ENCODE measurements at regions not wholly inside any gene's neighbourhood (a gene's known extent, or its start where the extent isn't known, plus 50 kb on each side); places are given as distances from the start of the nearest gene placed in this dataset.

- ChIA-PET POLR2A (ENCODE audit: partially characterized antibody) (no interaction called here), CTCF (ENCODE audit: partially characterized antibody) (interaction anchor here (0.6 to 1.2 kb wide), 8 partner anchors 10 to 201 kb away, joined by 3 to 4 read pairs (median 3); no protein-coding TSS in a partner anchor)
- H2AK5ac ChIP-seq (ENCODE audit: low read depth, low read length) = no peak overlapping the region
- no peak overlapping the region for H2BK15ac ChIP-seq (ENCODE audit: low read length)
- no peak overlapping the region for H4K91ac ChIP-seq (replicated peaks; ENCODE audit: insufficient read length, low read length)
- no peak overlapping the region for H2BK5ac ChIP-seq (ENCODE audit: low read depth, low read length)
- H3K9me3 ChIP-seq (ENCODE audit: insufficient read depth in 2 of 2, low read depth in 1 of 2, low read length in 1 of 2) = no peaks in the 10 kb centered on the region
- no peak overlapping the region for H3K27ac ChIP-seq (ENCODE audit: low read depth, low read length)
- H3K79me1 ChIP-seq (ENCODE audit: low read depth, low read length) = no peaks in the 10 kb centered on the region
- no peak overlapping the region for H2BK12ac ChIP-seq (ENCODE audit: low read depth, low read length)
- H3K4me1 ChIP-seq (replicated peaks in 1 of 4; ENCODE audit: control insufficient read depth in 3 of 4, insufficient read depth in 4 of 4, low read length in 3 of 4) = no peaks in the 10 kb centered on the region
- DNase-seq (ENCODE audit: low read depth in 1 of 2, low spot score in 2 of 2) (no peak), FAIRE-seq (no peak)
- no peaks in the 10 kb centered on the region for H3K79me2 ChIP-seq (ENCODE audit: control insufficient read depth in 1 of 2, insufficient read depth in 2 of 2, low read length in 2 of 2)
- no peak overlapping the region for H3K23ac ChIP-seq (ENCODE audit: insufficient read length)
- H3K27me3 ChIP-seq (replicated peaks in 1 of 4; ENCODE audit: control insufficient read depth in 3 of 4, extremely low read depth in 1 of 4, insufficient read depth in 3 of 4, low read length in 3 of 4) = no peaks in the 10 kb centered on the region
- no peak overlapping the region for H2BK20ac ChIP-seq (ENCODE audit: low read length)
- H3K18ac ChIP-seq (ENCODE audit: extremely low read depth, low read length) = no peak overlapping the region
- no peak overlapping the region for H3K14ac ChIP-seq (ENCODE audit: insufficient read length)
- TF ChIP-seq RNF2 (IDR thresholded peaks at IDR 0.05; ENCODE audit: borderline replicate concordance, low read depth, low read length, missing control alignments, poor library complexity, severe bottlenecking) = no peak
- TF ChIP-seq ASH2L (IDR thresholded peaks at IDR 0.05; ENCODE audit: low read length) = no peak
- no peak for TF ChIP-seq EZH2 (IDR thresholded peaks at IDR 0.05; ENCODE audit: low read depth, low read length, severe bottlenecking)
- H3K56ac ChIP-seq (replicated peaks; ENCODE audit: insufficient read length, low read depth, low read length) = no peak overlapping the region
- H3K23me2 ChIP-seq (ENCODE audit: low read depth, low read length) = no peaks in the 10 kb centered on the region
- no peaks in the 10 kb centered on the region for H4K20me1 ChIP-seq (replicated peaks in 1 of 2; ENCODE audit: control insufficient read depth in 1 of 2, insufficient read depth in 2 of 2, low read length in 2 of 2)
- no peak overlapping the region for H2BK120ac ChIP-seq (replicated peaks; ENCODE audit: low read depth, low read length)
- no peak overlapping the region for H4K8ac ChIP-seq (ENCODE audit: extremely low read depth, insufficient read depth, low read length)
- H3K4me2 ChIP-seq (ENCODE audit: insufficient read depth in 1 of 2, low read depth in 2 of 2, low read length in 2 of 2) = no peak overlapping the region
- 96% methylated on average over 6 of the region's 8 CpGs; no CpG with 5 or more reads in 1 of the 2 experiments for WGBS, 2 experiments (ENCODE audit: extremely low coverage in 1 of 2, insufficient coverage in 1 of 2, insufficient read length in 1 of 2, insufficient replicate concordance in 2 of 2, low coverage in 1 of 2, low lambda C conversion rate in 2 of 2, missing lambda C conversion rate in 1 of 2)
- no peak overlapping the region for H3K4me3 ChIP-seq (ENCODE audit: extremely low read depth in 1 of 4, insufficient read depth in 2 of 4, low read depth in 3 of 4, low read length in 4 of 4)
- H4K5ac ChIP-seq (ENCODE audit: insufficient read length, low read depth, low read length) = no peak overlapping the region
- H3K9ac ChIP-seq (replicated peaks in 1 of 4; ENCODE audit: extremely low read depth in 1 of 4, low read depth in 3 of 4, low read length in 3 of 4) = no peak overlapping the region
- no peak overlapping the region for H3K4ac ChIP-seq (replicated peaks; ENCODE audit: insufficient read length, low read depth, low read length)
- H2AFZ ChIP-seq (ENCODE audit: low read length) = no peak overlapping the region
- H3K36me3 ChIP-seq (ENCODE audit: control insufficient read depth in 2 of 4, insufficient read depth in 4 of 4, low read length in 3 of 4) = no peaks in the 10 kb centered on the region
Observed at GRCh38 chr20:47406849-47407682, 50.6 kb upstream of the ZMYND8 start.
